HG03342 (cell line): ENCODE measurements at regions not wholly inside any gene's neighbourhood (a gene's known extent, or its start where the extent isn't known, plus 50 kb on each side); places are given as distances from the start of the nearest gene placed in this dataset.
"Not testable (repeated sequence)": the region's sequence is repeated elsewhere in the genome, so short reads cannot be mapped to it uniquely, and the experiment has no call there.

Experiments
- ATAC-seq: cut with Tn5 transposase; IDR thresholded peaks from one replicate; pipeline ENCODE4 v1.9.1; 2021; ENCODE audit warnings: mild to moderate bottlenecking, moderate library complexity; ENCODE audit not compliant: unreplicated experiment

DNA sequence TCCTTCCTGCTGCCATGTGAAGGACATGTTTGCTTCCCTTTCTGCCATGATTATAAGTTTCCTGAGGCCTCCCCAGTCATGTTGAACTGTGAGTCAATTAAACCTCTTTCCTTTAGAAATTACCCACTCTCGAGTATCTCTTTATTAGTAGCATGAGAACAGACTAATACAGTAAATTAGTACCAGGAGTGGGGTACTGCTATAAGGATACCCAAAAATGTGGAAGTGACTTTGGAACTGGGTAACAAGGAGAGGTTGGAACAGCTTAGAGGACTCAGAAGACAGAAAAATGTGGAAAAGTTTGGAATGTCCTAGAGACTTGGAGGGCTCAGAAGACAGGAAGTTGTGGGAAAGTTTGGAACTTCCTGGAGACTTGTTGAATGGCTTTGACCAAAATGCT lies 283.0 kb upstream of the DEPDC1 start:
- ATAC-seq, result not testable (repeated sequence)

- ATAC-seq, result no peak
Measured at GRCh38 chr1:68780919-68781318, 284.0 kb upstream of the DEPDC1 start.

- ATAC-seq, result no peak
Measured at GRCh38 chr1:68782890-68783289, 286.0 kb upstream of the DEPDC1 start.

- no peak for ATAC-seq
Measured at GRCh38 chr1:68785328-68785727, 288.4 kb upstream of the DEPDC1 start.

DNA sequence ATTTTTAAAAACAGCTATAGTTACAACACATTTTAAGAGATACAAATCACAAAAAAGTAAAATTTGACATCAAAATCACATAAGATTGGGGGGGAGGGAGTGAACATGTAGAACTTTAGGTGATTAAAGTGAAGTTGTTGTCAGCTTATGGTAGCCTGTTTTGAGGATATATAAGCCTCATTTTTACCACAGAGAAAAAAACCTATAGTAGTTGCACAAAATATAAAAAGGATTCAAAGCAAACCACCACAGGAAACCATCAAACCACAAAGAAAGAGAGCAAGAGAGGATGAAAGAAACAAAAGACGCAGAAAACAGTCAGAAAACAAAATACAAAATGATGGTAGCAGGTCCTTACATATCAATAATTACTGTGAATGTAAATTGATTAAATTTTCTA lies 291.9 kb upstream of the DEPDC1 start:
- no peak for ATAC-seq

GRCh38 chr1:68791800-68792199 lies 294.9 kb upstream of the DEPDC1 start:
- no peak for ATAC-seq

DNA sequence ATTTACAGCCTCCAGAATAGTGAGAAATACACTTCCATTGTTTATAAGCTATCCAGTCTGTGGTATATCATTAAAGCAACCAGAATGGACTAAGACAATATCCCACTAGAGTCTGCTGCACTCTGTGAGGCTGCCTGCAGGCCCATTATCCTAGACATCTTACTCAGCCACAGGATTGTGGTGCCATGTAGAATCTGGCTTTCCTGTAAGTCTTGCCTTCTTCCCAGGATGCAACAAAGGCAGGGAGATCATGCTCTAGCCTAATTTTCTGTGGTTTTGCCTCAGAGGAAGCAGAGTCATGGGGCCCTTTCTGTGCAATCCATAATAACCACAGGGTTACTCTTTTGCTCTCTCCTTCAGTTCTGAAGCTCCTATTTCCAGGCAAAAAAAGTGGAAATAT lies 299.1 kb upstream of the DEPDC1 start:
- ATAC-seq, result no peak

DNA sequence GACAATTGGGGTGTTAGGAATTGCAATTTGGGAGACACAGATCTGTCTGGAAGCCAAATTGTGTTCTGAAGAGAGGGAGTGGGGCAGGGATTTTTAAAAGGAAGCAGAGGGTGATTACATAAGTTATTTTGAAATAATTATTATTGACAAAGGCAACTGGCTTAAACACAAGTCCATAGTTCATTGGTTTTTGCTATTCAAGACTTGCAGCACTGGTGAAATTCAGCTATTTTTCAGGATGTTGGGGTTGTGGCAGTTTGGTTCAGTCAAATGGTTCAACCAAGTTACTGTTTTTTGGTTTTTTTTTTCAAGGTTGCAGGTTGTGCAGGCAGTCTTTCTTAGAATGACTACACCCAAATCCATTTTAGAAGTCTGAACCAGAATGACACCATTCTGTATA lies 300.0 kb upstream of the DEPDC1 start:
- no peak for ATAC-seq

DNA sequence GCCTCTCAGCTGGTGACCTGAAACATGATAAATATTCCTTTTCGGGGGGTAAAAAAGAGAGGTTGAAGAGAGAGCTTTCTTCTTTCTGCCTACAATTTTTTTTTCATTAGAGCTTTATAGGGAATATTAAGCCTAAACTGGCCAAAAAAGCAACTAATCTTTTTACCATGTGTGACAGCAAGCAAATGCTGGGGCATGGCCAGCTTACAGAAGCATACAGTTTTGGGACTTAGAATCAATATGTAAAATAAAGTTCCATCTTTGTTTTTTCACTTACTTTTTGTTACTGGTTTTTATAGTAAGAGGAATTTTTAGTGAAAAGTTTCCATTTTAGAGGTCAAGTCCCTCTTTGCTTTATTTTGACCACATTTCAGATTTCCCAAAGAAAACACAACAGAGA lies 301.2 kb upstream of the DEPDC1 start:
- no peak for ATAC-seq

DNA sequence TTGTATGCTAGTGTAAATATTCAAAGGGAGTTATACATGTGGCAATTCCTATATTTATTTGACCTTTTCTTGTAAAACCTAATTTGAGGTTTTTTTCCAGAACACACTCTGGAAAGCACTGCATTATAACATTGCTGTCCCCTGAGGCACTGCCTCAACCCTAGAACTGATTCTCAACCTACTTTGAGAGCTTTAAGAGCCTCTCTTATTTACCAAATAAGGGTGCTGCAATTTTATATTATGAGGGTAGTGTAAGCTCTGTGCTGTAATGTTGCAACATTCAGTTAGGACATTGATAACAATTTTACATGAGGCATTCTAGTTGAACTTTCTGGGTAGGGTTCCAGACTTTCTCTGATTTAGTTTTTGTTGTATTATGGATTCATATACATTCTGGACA lies 302.2 kb upstream of the DEPDC1 start:
- no peak for ATAC-seq

- no peak for ATAC-seq
Measured at GRCh38 chr1:68800182-68800581, 303.3 kb upstream of the DEPDC1 start.

- ATAC-seq, result no peak
Measured at GRCh38 chr1:68801440-68801839, 304.6 kb upstream of the DEPDC1 start.

DNA sequence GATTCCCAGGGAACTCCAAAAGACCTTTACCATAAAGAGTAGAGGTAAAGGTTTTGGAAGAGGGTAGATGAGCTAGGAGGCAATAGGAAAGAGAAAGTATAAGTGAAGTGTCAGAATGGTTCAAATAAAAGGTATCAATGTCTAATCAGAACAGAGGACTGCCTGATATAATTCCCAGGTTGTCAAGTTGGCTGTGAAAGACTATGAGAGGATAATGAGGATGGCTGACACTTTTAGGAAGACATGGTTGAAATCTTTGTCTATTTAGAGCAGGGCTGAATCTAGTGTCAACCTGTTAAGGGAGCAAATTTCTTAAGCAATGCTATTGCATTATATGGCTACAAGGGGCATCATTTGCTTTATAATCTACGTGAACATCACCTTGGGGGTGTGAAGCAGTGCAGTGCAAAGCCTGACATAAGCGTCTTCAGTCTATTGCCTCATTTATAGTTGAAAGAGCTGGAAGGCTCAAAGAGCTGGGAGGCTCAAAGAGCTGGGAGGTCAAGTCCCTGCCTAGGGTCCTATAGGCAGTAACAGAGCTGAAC lies 308.3 kb upstream of the DEPDC1 start:
- ATAC-seq, result no peak

GRCh38 chr1:68808351-68808750 lies 311.5 kb upstream of the DEPDC1 start:
- ATAC-seq, result no peak

DNA sequence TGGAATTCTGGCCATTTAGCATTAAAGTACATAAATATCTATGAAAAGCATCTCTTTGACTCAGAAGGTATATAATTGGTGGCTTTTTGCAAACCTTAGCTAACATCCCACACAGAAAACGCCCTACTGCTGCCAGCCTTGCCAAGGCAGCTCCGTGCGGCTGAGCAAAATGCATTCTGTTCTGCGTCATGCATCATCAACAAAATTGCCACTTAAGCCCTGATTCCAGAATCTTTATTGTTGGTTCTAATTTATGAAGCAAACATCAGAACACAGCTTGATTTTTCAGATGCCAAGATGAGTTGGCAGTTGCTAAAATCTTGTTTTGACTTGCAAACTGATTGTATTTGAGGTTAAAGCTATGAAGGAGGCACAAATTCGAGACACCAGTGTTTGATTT lies 314.9 kb upstream of the DEPDC1 start:
- no peak for ATAC-seq

GRCh38 chr1:68812333-68812732 lies 315.5 kb upstream of the DEPDC1 start:
- no peak for ATAC-seq

- no peak for ATAC-seq
Measured at GRCh38 chr1:68814067-68814466, 317.2 kb upstream of the DEPDC1 start.

DNA sequence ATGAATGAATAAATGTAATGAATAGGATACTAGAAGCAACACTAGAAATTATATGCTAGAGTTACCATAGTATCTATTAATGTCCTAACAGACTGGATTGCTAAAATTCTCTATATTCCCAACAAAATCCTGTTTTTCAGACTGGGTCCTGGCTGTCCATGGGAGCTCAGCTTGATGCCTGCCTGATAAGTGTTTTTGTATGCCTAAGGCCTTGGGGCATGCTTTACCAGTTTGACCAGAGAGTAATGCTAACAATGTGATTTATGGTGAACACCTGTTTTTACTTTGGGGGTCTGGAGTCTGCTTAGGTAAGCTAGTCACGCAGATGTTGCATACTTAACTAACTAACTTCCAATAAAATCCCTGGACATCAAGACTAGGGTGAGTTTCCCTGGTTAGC lies 318.8 kb upstream of the DEPDC1 start:
- ATAC-seq, result no peak

DNA sequence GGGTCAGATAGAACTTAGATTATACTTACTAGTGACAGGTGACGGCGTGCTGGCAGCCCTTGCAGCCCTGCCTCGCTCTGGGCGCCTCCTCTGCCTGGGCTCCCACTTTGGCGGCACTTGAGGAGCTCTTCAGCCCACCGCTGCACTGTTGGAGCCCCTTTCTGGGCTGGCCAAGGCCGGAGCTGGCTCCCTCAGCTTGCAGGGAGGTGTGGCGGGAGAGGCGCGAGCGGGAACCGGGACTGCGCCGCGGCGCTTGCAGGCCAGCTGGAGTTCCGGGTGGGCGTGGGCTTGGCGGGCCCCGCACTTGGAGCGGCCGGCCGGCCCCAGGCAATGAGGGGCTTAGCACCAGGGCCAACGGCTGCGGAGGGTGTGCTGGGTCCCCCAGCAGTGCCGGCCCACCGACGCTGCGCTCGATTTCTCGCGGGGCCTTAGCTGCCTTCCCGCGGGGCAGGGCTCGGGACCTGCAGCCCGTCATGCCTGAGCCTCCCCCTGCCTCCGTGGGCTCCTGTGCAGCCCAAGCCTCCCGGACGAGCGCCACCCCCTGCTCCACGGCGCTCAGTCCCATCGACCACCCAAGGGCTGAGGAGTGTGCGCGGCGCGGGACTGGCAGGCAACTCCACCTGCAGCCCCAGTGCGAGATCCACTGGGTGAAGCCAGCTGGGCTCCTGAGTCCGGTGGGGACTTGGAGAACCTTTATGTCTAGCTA lies 320.8 kb upstream of the DEPDC1 start:
- ATAC-seq, result not testable (repeated sequence)

DNA sequence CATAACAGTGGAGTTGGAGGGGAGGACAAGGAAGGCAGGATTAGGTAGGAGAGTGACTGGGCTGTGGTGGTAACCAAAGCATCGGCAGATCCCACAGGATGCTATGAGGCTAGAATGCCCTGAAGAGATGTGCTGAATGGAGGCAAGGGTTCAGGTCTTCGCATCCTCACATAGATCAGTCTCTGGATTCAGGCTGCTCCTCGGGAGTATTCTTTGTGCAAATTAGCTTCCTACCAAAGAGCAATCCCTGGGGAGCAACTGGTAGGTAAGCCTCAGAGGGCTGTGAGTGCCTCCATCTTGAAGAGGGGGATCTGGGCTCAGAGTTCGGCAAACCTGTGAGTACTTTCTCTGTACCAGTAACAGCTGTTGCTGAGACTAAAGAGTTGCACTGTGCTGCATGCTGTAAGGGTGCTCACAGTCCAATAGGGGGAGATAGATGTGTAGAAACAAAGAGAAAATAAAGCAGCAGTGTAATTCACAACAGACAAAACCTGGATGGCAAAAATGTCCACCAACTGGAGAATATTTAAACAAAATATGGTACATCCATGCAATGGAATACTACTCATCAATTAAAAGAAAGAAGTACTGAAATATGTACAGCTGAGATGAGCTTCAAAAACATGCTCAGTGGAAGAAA lies 322.4 kb upstream of the DEPDC1 start:
- no peak for ATAC-seq

GRCh38 chr1:68820151-68820550 lies 323.3 kb upstream of the DEPDC1 start:
- no peak for ATAC-seq

GRCh38 chr1:68826836-68827235 lies 330.0 kb upstream of the DEPDC1 start:
- no peak for ATAC-seq

GRCh38 chr1:68827261-68827660 lies 330.4 kb upstream of the DEPDC1 start:
- no peak for ATAC-seq
